Suprapubic skin (tissue), 4 donors: ENCODE measurements at regions not wholly inside any gene's neighbourhood (a gene's known extent, or its start where the extent isn't known, plus 50 kb on each side); places are given as distances from the start of the nearest gene placed in this dataset.

Source experiments
- CTCF ChIP-seq, 2 donors: fragments of 200-600 bp in 1 of 2; fragments of 450-650 bp in 1 of 2; sonication (generic) in 1 of 2; IDR thresholded peaks; one replicate each; pipeline ENCODE4 v1.5.1; 2016 to 2019; ENCODE audit warnings: antibody characterized with exemption in 2 of 2, mild to moderate bottlenecking in 1 of 2, moderate library complexity in 1 of 2
- EP300 ChIP-seq: sonication (generic); formaldehyde crosslinking; IDR thresholded peaks from one replicate; pipeline ENCODE4 v1.6.1; 2017; ENCODE audit warnings: antibody characterized with exemption
- POLR2A ChIP-seq, 2 donors: fragments of 450-650 bp; IDR thresholded peaks; one replicate each; pipeline ENCODE4 v1.6.1; 2017; ENCODE audit warnings: antibody characterized with exemption in 2 of 2, mild to moderate bottlenecking in 2 of 2, moderate library complexity in 2 of 2
- POLR2AphosphoS5 ChIP-seq, 3 donors: sonication (generic); formaldehyde crosslinking; IDR thresholded peaks; one replicate each; pipeline ENCODE4 v1.6.1; 2017; ENCODE audit warnings: antibody characterized with exemption in 3 of 3

GRCh38 chr14:42047421-42048055 lies 440.9 kb downstream of the LRFN5 start:
- no peak for TF ChIP-seq CTCF (IDR thresholded peaks at IDR 0.05)
- no peak for TF ChIP-seq POLR2A (IDR thresholded peaks at IDR 0.05)
- TF ChIP-seq EP300 = no peak
- no peak for TF ChIP-seq POLR2AphosphoS5 (IDR thresholded peaks at IDR 0.05)
